ENCODE measurements at regions not wholly inside any gene's neighbourhood (a gene's known extent, or its start where the extent isn't known, plus 50 kb on each side); places are given as distances from the start of the nearest gene placed in this dataset.

DNA sequence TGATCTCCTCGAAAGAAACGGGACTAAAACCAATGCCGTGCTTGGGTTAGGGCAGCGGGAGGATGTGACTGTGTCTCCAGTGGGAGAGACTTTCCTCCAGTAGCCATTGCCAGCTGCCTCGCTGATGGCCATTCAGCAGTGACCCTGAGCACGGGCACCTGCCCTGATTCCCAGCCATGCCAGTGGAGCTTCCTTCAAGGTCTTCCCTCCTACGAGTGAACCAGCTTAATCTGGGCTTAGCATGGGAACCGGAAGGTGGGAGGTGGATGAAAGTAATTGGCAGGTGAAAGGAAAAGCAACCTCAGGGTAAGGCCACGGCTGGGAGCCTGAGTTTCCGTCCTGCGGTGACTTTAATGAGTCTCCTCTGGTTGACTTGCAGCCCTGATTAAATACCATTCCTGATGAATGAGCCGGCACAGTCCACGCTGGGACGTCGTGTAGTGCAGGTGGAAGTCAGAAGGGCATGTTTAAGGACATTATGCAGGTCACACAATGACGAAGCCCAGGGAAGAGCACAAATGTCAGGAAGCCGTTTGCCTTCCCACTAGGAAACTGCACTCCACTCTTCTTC, 813.5 kb downstream of the QKI start:
- no peaks in the 10 kb centered on the region for H3K27me3 ChIP-seq
- H3K36me3 ChIP-seq, result no peaks in the 10 kb centered on the region
- no peak overlapping the region for H3K27ac ChIP-seq
- no peak for ATAC-seq
- TF ChIP-seq POLR2A (IDR thresholded peaks at IDR 0.05) (no peak), POLR2AphosphoS5 (IDR thresholded peaks at IDR 0.05) (no peak), EP300 (IDR thresholded peaks at IDR 0.05) (no peak)
- TF ChIP-seq, protein P1, sequence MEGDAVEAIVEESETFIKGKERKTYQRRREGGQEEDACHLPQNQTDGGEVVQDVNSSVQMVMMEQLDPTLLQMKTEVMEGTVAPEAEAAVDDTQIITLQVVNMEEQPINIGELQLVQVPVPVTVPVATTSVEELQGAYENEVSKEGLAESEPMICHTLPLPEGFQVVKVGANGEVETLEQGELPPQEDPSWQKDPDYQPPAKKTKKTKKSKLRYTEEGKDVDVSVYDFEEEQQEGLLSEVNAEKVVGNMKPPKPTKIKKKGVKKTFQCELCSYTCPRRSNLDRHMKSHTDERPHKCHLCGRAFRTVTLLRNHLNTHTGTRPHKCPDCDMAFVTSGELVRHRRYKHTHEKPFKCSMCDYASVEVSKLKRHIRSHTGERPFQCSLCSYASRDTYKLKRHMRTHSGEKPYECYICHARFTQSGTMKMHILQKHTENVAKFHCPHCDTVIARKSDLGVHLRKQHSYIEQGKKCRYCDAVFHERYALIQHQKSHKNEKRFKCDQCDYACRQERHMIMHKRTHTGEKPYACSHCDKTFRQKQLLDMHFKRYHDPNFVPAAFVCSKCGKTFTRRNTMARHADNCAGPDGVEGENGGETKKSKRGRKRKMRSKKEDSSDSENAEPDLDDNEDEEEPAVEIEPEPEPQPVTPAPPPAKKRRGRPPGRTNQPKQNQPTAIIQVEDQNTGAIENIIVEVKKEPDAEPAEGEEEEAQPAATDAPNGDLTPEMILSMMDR (IDR thresholded peaks at IDR 0.05), result no peak
- H3K4me1 ChIP-seq, result no peaks in the 10 kb centered on the region
- H3K4me3 ChIP-seq, result no peak overlapping the region
- H3K9me3 ChIP-seq, result no peaks in the 10 kb centered on the region
- 45 to 71% methylated on average over 5 to 14 of the region's 17 CpGs for WGBS, 2 donors (ENCODE audit: low coverage in 1 of 2)

DNA sequence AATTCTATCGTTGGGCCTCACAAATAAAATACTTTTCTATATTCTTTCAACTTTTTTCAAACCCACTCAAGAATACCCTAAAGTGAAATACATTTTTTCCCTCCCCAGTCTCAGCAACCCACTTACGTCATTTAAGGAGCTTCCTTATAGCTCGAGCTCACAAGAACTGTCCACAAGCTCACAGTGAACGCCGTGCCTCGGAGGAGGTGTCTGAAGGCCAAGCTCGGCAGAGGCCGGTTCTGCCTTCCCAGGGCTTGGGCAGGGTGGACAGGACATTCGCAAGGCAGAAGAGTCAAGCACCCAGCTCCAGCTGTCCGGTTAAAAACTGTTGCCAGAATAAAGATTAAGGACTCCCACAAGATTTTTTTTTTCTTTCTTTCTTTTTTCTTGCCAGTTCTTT, 802.3 kb downstream of the QKI start:
- WGBS, 2 donors (ENCODE audit: low coverage in 1 of 2), result 64 to 83% methylated on average over 5 to 6 of the region's 10 CpGs
- ATAC-seq, result no peak
- no peaks in the 10 kb centered on the region for H3K27me3 ChIP-seq

DNA sequence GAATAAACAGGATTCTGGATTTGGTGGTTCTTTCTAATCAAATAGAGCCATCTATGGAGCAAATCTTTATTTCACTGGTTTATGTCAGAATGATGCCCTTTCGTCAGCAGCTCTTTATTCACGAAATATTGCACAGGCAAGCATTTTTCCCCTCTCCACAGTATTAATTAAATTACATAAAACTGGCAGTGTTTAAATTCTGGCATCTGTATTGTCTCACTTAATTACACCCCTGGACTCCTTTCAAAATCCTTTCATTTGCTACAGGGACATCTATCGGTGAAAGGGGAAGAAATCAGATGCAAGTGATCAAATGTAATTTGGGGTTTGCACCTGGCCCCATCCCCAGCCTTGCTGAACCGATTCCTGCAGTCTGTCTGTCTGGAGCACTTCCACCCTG, 801.9 kb downstream of the QKI start:
- TF ChIP-seq POLR2A (IDR thresholded peaks at IDR 0.05) (no peak), EP300 (IDR thresholded peaks at IDR 0.05) (no peak), POLR2AphosphoS5 (IDR thresholded peaks at IDR 0.05) (no peak)
- TF ChIP-seq, protein P1 (IDR thresholded peaks at IDR 0.05), result no peak
- no peaks in the 10 kb centered on the region for H3K4me1 ChIP-seq
- peaks cover 0 to 15% (median 0%) of the 10 kb centered on the region in 3 donors for H3K9me3 ChIP-seq
- H3K36me3 ChIP-seq, result no peaks in the 10 kb centered on the region
- no peak overlapping the region for H3K27ac ChIP-seq
- 26 to 44% methylated on average over 4 of the region's 4 CpGs for WGBS, 2 donors (ENCODE audit: low coverage in 1 of 2)
- H3K4me3 ChIP-seq, result no peak overlapping the region
- H3K27me3 ChIP-seq, result no peaks in the 10 kb centered on the region
- no peak for ATAC-seq

More for the DNA sequence above, 802.3 kb downstream of the QKI start:
- peaks cover 0 to 15% (median 0%) of the 10 kb centered on the region in 3 donors for H3K9me3 ChIP-seq
- TF ChIP-seq POLR2AphosphoS5 (IDR thresholded peaks at IDR 0.05), result no peak
- TF ChIP-seq POLR2A (IDR thresholded peaks at IDR 0.05), result no peak
- TF ChIP-seq EP300 (IDR thresholded peaks at IDR 0.05), result no peak
- TF ChIP-seq, protein P1 (IDR thresholded peaks at IDR 0.05), result no peak
- no peak overlapping the region for H3K4me3 ChIP-seq
- no peak overlapping the region for H3K27ac ChIP-seq
- H3K4me1 ChIP-seq, result no peaks in the 10 kb centered on the region
- H3K36me3 ChIP-seq, result no peaks in the 10 kb centered on the region

DNA sequence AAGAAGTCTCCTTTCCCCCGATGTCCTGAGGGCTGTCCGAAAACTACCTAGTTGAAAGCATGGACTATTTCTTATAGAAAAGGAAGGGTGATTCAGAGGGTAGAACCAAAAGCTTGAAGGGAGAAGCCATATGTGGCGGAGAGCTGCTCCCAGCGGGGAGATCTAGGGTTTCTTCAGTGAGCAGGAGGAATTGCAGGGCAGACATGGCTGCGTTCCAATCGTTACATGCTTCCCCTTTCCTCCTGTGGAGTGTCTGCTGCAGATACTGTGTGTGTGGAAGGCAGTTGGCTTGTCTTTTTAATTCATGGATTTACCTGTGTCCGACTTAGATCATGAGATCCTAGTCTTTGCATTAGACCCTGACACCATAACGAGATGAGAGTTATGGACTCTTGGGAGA, 799.5 kb downstream of the QKI start:
- no peaks in the 10 kb centered on the region for H3K27me3 ChIP-seq
- no peak overlapping the region for H3K27ac ChIP-seq
- WGBS, 2 donors (ENCODE audit: low coverage in 1 of 2), result 80 to 82% methylated on average over 6 to 7 of the region's 8 CpGs
- no peak for TF ChIP-seq POLR2A (IDR thresholded peaks at IDR 0.05)
- TF ChIP-seq EP300 (IDR thresholded peaks at IDR 0.05), result no peak
- TF ChIP-seq, protein P1 (IDR thresholded peaks at IDR 0.05), result no peak
- TF ChIP-seq POLR2AphosphoS5 (IDR thresholded peaks at IDR 0.05), result no peak
- H3K4me1 ChIP-seq, result no peaks in the 10 kb centered on the region
- H3K9me3 ChIP-seq, result peaks cover 0 to 15% (median 0%) of the 10 kb centered on the region in 3 donors
- ATAC-seq, result no peak
- no peaks in the 10 kb centered on the region for H3K36me3 ChIP-seq
- H3K4me3 ChIP-seq, result no peak overlapping the region

DNA sequence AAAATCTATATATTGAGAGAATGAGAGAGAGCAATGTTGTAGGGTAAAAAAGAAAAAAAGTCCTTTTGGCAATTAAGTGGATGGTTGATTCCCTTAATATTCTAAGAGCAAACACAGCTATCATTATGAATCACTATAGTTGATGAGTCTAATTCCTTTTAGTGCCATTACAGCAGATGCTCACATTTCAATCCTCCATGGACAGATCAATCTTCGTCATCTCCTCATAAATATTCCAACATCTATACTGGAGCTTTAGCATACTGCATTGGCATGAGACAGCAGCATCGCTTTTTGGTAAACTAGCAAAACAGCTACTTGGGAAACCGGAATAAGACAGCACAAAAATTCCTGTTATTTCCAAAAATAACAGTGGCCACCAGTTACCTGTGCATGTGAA, 796.7 kb downstream of the QKI start:
- no peak for ATAC-seq
- Histone ChIP-seq H3K9me3 (peaks cover 0 to 15% (median 0%) of the 10 kb centered on the region in 3 donors), H3K36me3 (no peaks in the 10 kb centered on the region), H3K27me3 (no peaks in the 10 kb centered on the region), H3K4me1 (no peaks in the 10 kb centered on the region), H3K27ac (no peak overlapping the region), H3K4me3 (no peak overlapping the region)
- WGBS, 2 donors (ENCODE audit: low coverage in 1 of 2), result 89 to 100% methylated on average over 3 of the region's 3 CpGs
- TF ChIP-seq EP300 (IDR thresholded peaks at IDR 0.05) (no peak), POLR2A (IDR thresholded peaks at IDR 0.05) (no peak), POLR2AphosphoS5 (IDR thresholded peaks at IDR 0.05) (no peak)
- TF ChIP-seq, protein P1 (IDR thresholded peaks at IDR 0.05), result no peak
